Epithelial cell of esophagus (primary cell): ENCODE measurements at regions not wholly inside any gene's neighbourhood (a gene's known extent, or its start where the extent isn't known, plus 50 kb on each side); places are given as distances from the start of the nearest gene placed in this dataset.

Source experiments
- DNase-seq: peaks from one replicate; pipeline ENCODE4 v3.0.0; 2010; ENCODE audit warnings: low read depth
- H3K4me3 ChIP-seq: 2 replicates; pipeline ENCODE4 v1.5.1; 2011; ENCODE audit warnings: mild to moderate bottlenecking, low read length, control low read depth
- TF ChIP-seq, protein P1 (sequence below): IDR thresholded peaks from 2 replicates; pipeline ENCODE4 v1.5.1; 2011; ENCODE audit warnings: low read depth, mild to moderate bottlenecking, low read length, control low read depth, inconsistent platforms; ENCODE audit not compliant: insufficient read depth; ENCODE audit errors: missing control alignments

GRCh38 chr10:29199339-29199738, 89.5 kb upstream of the LYZL1 start:
- DNase-seq, result no peak
- TF ChIP-seq, protein P1, sequence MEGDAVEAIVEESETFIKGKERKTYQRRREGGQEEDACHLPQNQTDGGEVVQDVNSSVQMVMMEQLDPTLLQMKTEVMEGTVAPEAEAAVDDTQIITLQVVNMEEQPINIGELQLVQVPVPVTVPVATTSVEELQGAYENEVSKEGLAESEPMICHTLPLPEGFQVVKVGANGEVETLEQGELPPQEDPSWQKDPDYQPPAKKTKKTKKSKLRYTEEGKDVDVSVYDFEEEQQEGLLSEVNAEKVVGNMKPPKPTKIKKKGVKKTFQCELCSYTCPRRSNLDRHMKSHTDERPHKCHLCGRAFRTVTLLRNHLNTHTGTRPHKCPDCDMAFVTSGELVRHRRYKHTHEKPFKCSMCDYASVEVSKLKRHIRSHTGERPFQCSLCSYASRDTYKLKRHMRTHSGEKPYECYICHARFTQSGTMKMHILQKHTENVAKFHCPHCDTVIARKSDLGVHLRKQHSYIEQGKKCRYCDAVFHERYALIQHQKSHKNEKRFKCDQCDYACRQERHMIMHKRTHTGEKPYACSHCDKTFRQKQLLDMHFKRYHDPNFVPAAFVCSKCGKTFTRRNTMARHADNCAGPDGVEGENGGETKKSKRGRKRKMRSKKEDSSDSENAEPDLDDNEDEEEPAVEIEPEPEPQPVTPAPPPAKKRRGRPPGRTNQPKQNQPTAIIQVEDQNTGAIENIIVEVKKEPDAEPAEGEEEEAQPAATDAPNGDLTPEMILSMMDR, result no peak
- H3K4me3 ChIP-seq, result no peak overlapping the region

- DNase-seq, result no peak
- TF ChIP-seq, protein P1, result no peak
- H3K4me3 ChIP-seq, result no peak overlapping the region
Observed at GRCh38 chr10:29199941-29200679, 88.8 kb upstream of the LYZL1 start.

DNA sequence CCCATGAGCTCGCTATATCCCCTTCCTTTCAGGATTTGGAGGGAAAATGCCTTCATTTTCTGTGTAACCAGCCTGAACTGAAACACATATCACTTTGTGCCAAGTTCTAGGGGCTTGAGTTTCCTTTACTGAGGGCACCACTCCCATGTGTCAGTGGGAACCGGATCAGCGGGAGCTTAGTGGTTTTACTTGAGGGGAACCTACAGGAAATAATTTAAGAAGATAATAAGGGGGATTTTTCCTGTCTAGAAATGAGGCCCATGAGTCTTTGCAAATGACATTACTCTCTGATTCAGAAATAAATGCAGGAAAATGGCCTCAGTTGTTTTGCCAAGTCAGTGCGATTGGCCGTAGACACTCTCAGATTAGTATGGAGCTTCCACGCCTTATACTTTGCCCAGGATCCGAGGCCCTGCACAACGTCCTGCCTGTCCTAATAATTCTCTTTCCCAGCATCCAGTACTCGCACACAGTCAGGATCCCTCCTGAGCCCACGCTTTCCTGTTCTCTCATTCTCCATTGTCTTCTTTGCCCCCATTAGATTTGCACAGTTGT, 86.4 kb upstream of the LYZL1 start:
- no peak for DNase-seq
- no peak overlapping the region for H3K4me3 ChIP-seq
- TF ChIP-seq, protein P1, result no peak

GRCh38 chr10:29203432-29203831, 85.4 kb upstream of the LYZL1 start:
- TF ChIP-seq, protein P1, result no peak
- DNase-seq, result no peak

DNA sequence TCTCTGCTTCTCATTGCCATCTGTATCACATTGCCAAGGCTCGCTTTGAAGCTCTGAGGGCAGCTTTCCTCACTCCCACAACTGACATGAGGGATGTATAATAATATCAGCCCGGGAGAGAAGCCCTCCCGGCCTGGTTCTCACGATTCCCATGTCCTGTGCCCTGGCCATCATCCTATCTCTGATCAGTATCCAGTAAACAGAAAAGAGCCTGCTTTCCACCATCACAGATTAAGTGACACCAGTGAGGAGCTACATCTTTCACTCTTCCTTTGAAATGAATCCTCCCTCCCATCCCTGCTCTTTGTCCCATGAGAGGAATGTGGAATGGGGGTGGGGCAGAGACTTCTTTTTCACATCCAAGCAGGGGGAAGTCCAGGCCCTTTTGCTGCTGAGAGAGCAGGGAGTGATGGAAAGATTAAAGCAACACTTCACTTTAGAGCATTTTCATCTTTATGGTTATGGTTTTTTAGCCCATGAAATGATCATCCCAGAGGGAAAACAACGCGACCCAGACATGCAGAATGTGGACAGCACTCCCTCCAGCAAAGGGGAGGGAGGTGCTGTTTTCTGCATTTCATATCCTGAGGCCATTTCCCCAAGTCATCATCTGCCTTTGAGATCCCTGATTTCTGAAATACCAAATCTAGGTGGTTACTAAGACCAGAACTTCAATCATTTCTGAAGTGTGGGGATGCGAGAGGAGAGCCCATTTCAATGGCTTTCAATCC, 84.6 kb upstream of the LYZL1 start:
- no peak overlapping the region for H3K4me3 ChIP-seq
- TF ChIP-seq, protein P1, result no peak
- DNase-seq, result no peak

More at GRCh38 chr10:29203432-29203831, 85.4 kb upstream of the LYZL1 start:
- H3K4me3 ChIP-seq, result no peak overlapping the region

- TF ChIP-seq, protein P1, result no peak
- no peak overlapping the region for H3K4me3 ChIP-seq
- no peak for DNase-seq
Observed at GRCh38 chr10:29205787-29206186, 83.1 kb upstream of the LYZL1 start.
